HTR-8/SVneo (cell line): ENCODE measurements at regions not wholly inside any gene's neighbourhood (a gene's known extent, or its start where the extent isn't known, plus 50 kb on each side); places are given as distances from the start of the nearest gene placed in this dataset.
"Not testable (repeated sequence)": the region's sequence is repeated elsewhere in the genome, so short reads cannot be mapped to it uniquely, and the experiment has no call there.

Experiments
- DNase-seq: peaks from one replicate; pipeline ENCODE4 v3.0.0; 2011; ENCODE audit warnings: low spot score, mixed read lengths; ENCODE audit not compliant: insufficient read length
- FAIRE-seq: peaks from 2 replicates; lab custom pipeline; 2011; peaks lifted over from hg19 to GRCh38; lab: Jason Lieb, UNC

DNA sequence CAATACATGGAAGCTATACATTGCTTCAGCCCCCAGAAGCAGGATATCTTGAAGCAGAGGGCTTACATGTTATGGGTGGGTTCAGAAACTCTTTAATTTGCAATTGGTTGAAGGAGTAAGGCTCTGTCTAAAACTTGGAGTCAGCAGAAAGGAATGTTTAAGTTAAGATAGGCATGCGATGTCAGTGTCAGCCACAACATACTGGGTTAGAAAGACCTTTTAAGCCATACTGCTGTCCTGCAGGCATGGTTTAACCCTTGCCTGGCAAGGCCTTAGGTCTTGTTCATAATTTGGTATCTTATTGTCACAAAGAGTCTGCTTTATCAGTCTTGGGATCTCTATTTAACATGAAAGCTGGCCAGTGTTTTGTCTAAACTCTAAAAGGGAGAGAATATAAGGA is 1619.6 kb upstream of the WWC1 start:
- DNase-seq (peak; percentile 9), FAIRE-seq (peak; percentile 68)

DNA sequence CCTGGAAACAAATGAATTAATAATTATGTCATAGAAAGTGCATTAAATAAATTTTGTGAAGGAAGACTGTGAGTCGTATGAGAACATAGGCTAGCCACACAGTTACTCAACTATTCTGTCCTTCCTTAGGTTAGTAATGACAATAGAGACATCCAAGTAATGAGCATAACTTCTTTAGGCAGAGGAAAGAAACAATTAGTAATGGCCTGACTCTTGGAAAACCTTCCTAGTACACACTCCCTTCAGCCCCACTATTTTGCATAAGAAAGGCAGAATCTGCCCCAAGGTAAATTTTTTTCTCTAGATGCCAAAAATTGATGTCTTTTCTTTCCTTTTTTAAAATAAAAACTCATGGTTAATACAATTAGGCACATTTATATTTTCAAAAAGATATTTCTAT is 1619.0 kb upstream of the WWC1 start:
- DNase-seq = no peak
- no peak for FAIRE-seq

DNA sequence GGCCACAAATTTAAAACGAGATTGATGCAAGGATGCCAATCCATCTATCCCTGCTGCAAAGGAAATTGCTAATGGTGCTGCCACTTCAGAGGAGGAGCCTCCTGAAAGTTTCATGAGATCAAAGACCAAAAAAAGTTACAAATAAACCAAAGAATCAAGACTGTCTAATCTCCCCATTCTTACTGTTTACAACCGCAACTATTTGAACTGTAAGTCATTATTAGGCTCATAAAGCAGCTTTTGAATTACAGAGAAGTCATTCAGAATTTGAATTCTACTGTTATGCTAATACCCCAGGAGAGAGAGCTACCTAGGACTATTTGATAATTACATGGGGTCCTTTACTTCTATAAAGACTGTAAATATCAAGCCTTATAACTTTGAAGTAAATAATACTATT is 1613.6 kb upstream of the WWC1 start:
- no peak for FAIRE-seq
- no peak for DNase-seq

DNA sequence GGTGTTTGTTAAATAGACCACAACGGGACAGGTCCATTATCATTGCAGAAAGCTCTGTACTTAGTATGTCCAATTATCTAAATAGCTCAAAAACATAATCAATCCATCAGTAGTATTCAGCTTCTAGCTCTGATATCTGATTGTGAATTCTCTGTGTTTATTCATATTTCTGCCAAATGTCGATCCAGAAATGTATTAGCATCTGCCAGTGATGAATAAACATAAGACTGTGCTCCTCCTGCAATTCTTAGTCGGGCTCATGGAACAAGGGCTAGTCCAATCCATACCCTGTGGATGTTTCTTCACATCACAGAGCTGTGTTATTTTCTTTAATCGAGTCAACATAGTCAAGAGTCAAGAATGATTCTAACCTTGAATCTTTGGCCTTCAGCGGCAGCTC is 1612.1 kb upstream of the WWC1 start:
- DNase-seq (no peak), FAIRE-seq (no peak)

DNA sequence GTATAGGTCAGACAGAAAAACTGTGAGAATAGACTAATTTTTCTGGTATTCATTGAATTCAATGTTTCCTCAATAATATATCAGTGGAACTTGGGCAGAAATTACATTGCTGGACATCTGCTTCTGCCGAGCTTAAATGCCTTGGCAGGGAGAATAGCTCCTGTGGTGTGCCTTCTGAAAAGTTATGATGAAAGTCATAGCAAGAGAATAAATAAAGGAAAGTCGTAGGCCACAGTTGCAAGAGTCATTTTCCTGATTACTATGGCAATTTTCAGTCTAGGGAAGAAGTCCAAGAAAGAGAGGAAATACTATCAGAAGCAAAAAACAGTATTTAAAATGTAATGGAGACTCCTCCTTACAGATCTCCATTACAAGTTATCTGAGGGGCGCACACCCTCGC is 1596.1 kb upstream of the WWC1 start:
- no peak for FAIRE-seq
- DNase-seq = no peak

DNA sequence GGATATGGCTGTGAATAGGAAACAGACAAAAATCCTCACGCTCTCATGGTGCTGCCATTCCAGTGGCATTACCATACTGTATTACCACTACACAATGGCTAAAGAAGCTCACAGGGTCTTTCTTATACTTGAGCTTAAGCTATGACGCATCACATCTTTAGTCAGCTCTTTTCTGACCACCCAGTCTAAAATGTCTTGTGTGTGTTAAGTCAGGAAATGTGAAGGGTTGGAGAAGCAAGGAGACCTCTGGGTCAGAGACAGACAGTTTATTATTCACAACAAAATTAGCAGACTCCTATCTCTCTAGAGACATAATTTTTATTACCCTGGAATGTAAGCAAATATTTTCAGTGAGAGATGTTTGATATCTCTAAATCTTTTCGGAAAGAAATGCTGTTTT is 1583.2 kb upstream of the WWC1 start:
- no peak for FAIRE-seq

DNA sequence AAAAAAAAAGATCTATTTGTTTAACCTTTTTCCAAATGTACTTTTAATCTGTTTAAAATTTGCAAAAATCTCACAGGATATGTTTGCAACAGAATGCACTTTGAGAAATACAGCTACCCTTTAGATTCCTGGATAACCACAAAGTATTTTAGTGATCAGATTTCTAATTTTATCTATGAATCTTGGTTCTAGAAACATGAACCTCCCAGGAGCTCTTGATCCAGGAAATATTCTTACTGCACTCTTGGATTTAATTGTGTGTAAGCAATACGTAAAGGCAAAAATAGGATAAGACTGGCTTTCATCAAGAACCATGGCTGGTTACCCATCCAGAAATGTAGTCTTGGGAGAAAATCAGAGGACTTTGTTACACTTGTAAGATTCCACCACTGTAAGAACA is 1581.8 kb upstream of the WWC1 start:
- DNase-seq = peak; percentile 14
- FAIRE-seq = no peak

More for the DNA sequence above, 1583.2 kb upstream of the WWC1 start:
- DNase-seq = no peak

DNA sequence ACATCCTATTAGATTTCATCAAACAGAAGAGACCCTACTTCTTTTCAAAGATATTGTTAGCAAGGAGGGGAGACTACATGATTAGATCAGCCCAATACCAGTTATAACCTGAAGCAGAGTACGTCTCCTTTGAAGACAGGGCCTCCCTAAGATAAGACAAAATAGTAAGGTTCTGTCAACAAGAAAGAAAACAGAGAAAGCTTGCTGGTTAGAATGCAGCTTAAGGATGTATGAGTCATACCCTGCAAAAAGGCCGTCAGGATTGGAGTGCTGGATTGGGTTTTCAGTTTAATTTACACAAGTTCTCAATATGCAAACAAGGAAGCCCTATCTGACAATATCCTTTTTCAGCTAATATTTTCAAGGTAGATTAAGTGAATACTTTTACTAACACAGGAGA is 1581.2 kb upstream of the WWC1 start:
- no peak for DNase-seq
- no peak for FAIRE-seq

DNA sequence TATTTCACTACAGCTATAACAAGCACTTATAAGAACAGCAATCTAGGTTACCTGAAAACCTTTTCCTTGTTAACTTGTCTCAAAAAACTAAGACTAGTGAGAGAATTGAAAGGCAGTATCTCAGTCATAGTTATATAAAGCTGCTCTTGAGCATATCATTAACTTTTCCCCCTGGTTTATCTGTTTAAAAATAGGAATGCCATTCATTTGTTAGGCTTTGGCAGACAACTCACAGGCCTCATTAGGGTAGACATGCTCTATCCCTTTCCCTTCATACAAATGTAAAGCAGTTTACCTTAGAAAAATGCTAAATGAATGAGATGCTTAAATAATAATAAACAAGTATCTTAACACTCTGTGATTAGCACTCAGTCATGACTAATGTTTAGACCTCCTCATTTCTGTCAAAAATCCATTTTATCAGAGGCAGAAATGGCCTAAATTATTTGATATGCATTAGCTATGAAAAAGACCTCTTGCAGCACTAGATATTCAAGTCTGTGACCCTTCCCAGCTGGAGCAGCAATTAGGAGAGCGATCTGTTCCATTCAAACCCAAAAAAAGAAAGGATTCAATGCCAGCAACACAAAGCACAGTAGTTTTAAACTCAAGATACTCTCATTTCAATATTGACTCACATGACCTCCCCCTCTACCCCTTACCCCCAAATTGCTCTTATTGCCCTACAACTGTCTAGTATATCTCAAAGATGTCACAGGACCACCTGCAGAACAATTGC is 1578.8 kb upstream of the WWC1 start:
- no peak for DNase-seq
- no peak for FAIRE-seq

DNA sequence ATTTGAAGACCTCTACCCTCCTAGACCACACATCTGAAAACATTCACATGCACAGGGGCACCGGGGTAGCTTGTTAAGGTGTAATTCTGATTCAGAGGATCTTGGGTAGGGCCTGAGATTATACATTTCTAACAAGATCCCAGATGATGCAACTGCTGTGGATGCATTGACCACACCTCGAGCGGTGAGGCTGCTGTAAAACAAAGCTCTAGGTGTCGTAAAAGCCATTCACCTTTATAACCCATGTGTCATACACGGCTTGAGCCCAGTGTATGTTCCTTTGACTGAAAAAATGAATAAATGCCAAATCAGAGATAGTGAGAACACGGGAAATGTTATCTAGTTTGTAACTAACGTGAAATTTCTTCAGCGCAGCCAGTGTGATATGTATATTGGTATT is 1578.2 kb upstream of the WWC1 start:
- FAIRE-seq (no peak), DNase-seq (no peak)

DNA sequence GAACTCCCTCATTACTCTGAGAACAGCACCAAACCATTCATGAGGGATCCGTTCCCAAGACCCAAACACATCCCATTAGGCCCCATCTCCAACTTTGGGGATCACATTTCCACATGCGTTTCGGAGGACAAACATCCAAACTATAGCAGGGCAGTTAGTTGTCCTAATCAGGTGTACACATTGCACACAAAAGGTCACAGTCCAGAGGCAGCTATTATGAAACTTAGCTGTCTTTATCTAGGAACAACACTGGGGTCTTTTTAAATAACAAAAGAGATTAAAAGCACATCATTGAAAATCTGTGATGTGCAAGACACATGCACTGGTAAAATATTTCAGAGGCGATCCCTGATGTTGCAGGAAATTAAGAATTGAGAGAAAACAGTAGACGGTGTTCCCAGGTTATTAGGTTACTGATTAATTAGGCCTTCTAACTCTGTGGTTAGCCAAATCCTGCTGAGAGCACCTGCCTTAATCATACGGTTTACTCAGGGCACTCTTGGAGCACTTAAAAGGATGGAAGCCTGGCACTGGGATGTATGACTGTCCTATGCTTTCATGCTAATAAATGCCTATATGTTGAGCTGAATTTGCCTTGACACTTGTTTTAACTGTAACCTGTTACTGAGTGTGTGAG is 1574.5 kb upstream of the WWC1 start:
- DNase-seq (no peak), FAIRE-seq (no peak)

DNA sequence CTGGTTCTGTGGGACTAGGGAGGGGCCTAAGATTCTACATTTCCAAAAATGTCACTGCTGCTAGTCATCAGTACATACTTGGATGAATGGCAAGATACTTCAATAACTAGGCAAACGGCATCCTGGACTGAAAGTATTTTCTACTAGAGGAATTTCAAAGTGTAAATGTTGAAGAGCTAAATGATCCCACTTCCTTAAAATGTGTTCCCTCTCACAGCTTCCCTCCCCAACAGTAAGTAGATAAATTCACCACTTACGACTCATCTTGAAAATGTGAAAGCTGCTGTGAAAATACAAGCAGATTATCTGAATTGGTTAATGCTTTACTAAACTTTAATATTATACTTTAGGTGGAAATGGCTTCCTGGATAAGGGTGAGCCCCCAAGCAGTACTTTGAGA is 1571.5 kb upstream of the WWC1 start:
- DNase-seq = no peak
- FAIRE-seq = no peak

DNA sequence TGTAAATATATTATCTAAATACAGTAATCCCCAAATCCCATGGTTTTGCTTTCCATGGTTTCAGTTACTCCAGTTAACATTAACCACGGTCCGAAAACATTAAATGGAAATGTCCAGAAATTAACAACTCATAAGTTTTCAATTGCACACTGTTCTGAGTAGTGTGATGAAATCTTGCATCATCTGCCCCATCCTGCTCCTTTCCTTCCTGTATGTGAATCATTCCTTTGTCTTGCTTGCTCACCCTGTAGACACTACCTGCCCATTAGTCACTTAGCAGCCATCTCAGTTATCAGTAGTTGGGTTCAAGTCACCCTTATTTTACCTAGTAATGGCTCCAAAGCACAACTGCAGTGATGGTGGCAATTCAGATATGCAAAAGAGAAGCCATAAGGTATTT is 1568.5 kb upstream of the WWC1 start:
- FAIRE-seq = no peak
- DNase-seq = no peak

DNA sequence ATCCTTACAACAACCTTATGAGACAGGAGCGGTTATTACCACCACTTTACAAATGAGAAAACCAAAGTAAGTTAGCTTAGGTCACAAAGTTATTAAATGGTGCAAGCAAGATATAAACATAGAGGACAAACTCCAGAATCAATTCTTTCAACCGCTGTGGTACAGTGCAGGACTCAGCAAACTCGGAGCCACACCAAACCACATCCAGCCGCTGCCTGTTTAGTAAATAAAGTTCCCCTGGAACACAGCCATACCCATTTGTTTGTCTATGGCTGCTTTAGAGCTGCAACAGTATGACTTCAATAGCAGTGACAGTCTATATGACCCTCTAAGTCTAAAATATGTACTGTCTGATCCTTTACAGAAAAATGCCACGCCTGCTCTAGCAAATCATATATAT is 1567.2 kb upstream of the WWC1 start:
- DNase-seq = no peak
- no peak for FAIRE-seq

DNA sequence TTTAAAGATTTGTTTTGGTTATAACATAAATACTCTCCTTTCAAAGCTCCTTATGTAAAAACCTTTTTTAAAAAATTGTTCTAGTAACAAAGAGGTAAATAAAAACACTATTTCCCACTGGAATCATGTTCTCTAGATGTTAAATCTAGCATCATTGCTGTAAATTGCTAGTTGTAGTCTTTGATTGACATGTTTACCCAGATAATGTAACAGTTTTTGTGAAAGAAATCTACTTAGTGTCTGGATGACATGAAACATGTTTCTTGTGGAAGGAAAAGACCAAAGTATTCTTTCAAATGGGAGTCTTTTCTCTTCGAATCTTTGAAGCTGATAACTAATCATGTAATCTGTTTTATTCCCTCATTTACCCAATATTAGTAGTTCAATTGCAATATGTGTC is 1565.9 kb upstream of the WWC1 start:
- no peak for FAIRE-seq
- DNase-seq = no peak

DNA sequence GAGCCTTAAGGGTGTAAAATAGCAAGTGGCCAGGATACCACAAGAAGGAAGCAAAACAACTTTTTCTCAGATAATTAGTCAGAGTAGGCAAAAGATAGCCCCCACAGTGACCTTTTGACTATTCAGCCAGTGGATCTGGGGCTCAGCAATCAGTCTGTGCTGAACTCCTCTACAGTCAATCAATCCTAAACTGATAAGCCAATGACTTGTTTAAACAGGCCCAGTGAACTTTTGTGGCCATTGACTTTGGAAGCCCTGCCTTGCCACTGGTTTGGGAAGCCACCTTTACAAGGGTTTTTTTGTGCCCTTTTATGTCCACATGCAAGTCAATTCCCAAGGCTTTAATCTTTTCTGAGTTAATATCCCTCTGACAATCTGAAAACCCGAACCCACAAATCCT is 1565.0 kb upstream of the WWC1 start:
- FAIRE-seq = no peak

DNA sequence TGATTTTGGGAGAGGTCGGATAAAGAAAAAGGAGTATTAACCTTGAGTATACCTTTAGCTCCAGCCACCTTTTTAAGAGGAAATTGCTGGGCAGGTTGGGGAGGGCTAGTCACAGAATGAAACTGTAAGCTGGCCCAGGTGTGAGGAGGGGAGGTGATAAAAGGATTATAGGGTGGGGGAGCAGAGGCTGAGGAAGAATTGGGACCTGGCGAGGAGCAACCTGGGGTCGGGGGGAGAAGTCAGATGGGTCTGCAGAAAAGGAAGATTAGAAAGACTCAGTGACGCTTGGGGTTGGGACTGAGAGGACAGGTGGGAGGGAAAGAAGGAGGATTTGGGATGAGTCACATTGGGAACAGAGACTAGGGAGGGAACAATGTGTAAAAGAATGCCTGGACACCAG is 1548.5 kb upstream of the WWC1 start:
- not testable (repeated sequence) for DNase-seq, FAIRE-seq

More for the DNA sequence above, 1565.0 kb upstream of the WWC1 start:
- no peak for DNase-seq

DNA sequence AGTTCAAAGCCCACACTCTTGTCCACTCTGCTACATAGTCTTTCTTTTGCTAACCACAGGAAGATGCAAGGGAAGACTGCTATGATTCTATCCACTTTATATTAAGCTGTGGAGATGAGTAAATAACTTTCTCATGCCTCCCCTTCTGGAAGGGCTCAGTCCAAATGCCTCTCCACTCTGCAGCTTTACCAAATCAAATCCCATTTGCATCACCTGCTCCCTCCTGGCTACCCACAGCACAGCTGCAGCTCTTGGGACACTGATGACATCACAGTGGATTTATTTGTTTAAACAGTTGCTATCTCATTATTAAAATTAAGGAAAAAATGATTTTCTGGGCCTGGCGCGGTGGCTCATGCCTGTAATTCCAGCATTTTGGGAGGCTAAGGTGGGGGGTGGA is 1544.9 kb upstream of the WWC1 start:
- FAIRE-seq (no peak), DNase-seq (no peak)

DNA sequence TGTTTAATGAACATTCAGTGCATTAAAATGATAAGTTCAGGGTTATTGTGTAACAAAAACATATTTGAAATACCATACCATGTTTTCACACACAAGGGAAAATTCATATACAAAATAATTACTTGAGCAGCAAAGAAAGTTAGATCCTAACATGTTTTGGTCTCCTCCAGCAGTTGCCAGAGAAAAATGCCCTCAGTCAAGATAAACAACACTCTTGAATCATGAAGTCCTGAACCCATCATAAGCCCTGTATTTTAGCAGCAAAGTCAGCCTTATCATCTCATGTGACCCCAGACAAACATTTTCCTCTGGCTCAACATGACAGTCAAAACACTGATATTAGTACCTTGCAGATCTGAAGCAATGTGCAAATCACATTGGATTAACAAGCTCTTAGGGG is 1541.1 kb upstream of the WWC1 start:
- DNase-seq (no peak), FAIRE-seq (no peak)

DNA sequence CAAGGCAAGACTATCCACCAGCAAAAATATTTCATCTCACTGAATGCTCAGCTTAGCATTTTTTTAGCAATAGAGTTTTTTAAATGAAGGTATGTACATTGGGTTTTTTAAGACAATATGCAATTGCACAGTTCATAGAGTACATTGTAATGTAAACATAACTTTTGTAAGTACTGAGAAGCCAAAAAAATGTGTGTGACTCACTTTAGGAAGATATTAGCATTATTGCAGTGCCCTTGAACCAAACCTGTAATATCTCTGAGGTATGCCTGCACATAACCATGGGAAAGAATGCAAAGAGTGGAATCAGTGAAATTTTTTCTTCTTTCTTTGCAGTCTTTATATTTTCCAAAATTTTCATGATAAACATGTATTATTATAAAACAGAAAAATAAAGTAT is 1533.3 kb upstream of the WWC1 start:
- FAIRE-seq (no peak), DNase-seq (no peak)

DNA sequence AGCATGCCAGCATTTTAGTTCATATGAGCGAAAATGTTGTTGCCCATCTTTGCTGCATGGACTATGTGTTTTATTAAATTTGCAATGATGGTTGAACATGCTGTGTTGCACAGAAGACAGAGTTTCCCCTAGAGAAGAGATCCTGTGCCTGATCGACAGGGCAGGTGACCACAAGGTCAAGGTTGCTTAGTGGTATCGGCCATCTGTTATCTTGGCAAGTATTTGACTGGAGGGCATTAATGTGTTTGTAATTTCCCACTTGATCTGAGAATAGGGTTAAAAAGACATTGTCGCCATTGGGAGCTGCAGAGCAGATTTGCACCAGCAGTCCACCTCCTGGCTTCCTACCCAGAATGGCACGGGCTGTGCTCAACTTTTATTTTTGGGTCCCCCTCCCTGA is 1523.6 kb upstream of the WWC1 start:
- DNase-seq (no peak), FAIRE-seq (no peak)

DNA sequence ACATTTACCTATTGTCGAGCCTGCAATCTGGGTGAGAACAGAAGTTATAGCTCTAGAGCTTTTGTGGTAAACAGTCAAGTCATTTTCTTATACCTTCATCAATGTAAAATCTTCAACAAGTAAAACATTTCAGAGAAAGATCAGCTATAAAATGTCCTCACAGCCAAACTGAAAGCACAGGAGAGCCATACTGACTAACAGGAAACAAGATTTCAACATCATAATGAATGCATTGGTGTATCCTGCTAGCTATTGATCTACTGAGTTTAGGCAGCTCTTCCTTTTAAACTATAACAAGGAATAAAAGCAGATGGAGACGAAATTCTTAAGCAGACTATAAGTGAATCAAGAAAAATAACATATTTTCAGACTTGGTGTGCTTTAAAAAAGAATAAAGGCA is 1522.9 kb upstream of the WWC1 start:
- FAIRE-seq (no peak), DNase-seq (no peak)
